ENCODE measurements at regions not wholly inside any gene's neighbourhood (a gene's known extent, or its start where the extent isn't known, plus 50 kb on each side); places are given as distances from the start of the nearest gene placed in this dataset.

GRCh38 chr7:351681-352480, 61.9 kb downstream of the FOXL3 start (continued):
- TF ChIP-seq CTCF (IDR thresholded peaks at IDR 0.05 in 2 of 3, conservative IDR thresholded peaks at IDR 0.05 in 1 of 3; ENCODE audit: borderline replicate concordance in 1 of 3, insufficient read depth in 1 of 3, low read depth in 2 of 3, low read length in 2 of 3) (no peak), POLR2AphosphoS5 (IDR thresholded peaks at IDR 0.05; ENCODE audit: low read depth, low read length) (no peak)

GRCh38 chr7:353746-354325, 63.9 kb downstream of the FOXL3 start:
- BruUV-seq (replicated peaks), result no TSS peak
- no peak overlapping the region for H3K9ac ChIP-seq (ENCODE audit: low read length)
- H3K27ac ChIP-seq (ENCODE audit: low read depth, low read length), result no peak overlapping the region
- ChIA-PET CTCF (no interaction called here), RAD21 (ENCODE audit: low non-redundant PET in 1 of 2, low total read pairs in 2 of 2, uncharacterized antibody in 2 of 2, unreplicated experiment in 2 of 2) (no interaction called here), POLR2A (no interaction called here)
- H3K27me3 ChIP-seq (ENCODE audit: insufficient read depth, low read length), result no peaks in the 10 kb centered on the region
- intact Hi-C loops (cut with micrococcal nuclease), result no loop called here
- H3K4me2 ChIP-seq (ENCODE audit: low read length), result no peak overlapping the region
- no peak for ATAC-seq
- H3K4me1 ChIP-seq (ENCODE audit: control insufficient read depth in 1 of 2, insufficient read depth in 2 of 2, low read length in 2 of 2), result no peaks in the 10 kb centered on the region
- no peak overlapping the region for H3K4me3 ChIP-seq (replicated peaks in 1 of 2; ENCODE audit: low read depth in 1 of 2, low read length in 2 of 2)
- peaks cover 0 to 12% of the 10 kb centered on the region in 2 experiments; a peak in 1 of 4 replicates for H3K9me3 ChIP-seq (ENCODE audit: control insufficient read depth in 1 of 2, insufficient read depth in 1 of 2, low read depth in 1 of 2, low read length in 2 of 2)
- H3K79me2 ChIP-seq (ENCODE audit: insufficient read depth, low read length), result no peaks in the 10 kb centered on the region
- H3K9me2 ChIP-seq (ENCODE audit: insufficient read depth), result no peaks in the 10 kb centered on the region
- no peaks in the 10 kb centered on the region for H3K36me3 ChIP-seq (ENCODE audit: control insufficient read depth in 1 of 2, insufficient read depth in 2 of 2, low read length in 2 of 2)
- DNase-seq (ENCODE audit: low read depth, low spot score), result no peak
- no peaks in the 10 kb centered on the region for H4K20me1 ChIP-seq (ENCODE audit: insufficient read depth)
- H2AFZ ChIP-seq (ENCODE audit: low read depth, low read length, poor library complexity, severe bottlenecking), result no peak overlapping the region
- TF ChIP-seq ZFX (IDR thresholded peaks at IDR 0.05) (no peak), JUND (IDR thresholded peaks at IDR 0.05) (no peak), YY1 (IDR thresholded peaks at IDR 0.05; ENCODE audit: extremely low read depth, insufficient replicate concordance, low read depth, low read length) (no peak), ATF3 (IDR thresholded peaks at IDR 0.05) (no peak), ZNF274 (IDR thresholded peaks at IDR 0.05; ENCODE audit: low read depth, low read length) (no peak), SRF (IDR thresholded peaks at IDR 0.05; ENCODE audit: low read depth) (no peak), SP1 (IDR thresholded peaks at IDR 0.05; ENCODE audit: low read depth) (no peak), SIN3A (IDR thresholded peaks at IDR 0.05; ENCODE audit: low read depth) (no peak), RAD21 (IDR thresholded peaks at IDR 0.05; ENCODE audit: low read depth) (no peak), EGR1 (IDR thresholded peaks at IDR 0.05; ENCODE audit: low read depth) (no peak), CEBPB (IDR thresholded peaks at IDR 0.05; ENCODE audit: low read depth) (no peak)
